ENCODE measurements at regions not wholly inside any gene's neighbourhood (a gene's known extent, or its start where the extent isn't known, plus 50 kb on each side); places are given as distances from the start of the nearest gene placed in this dataset.

GRCh38 chr2:23118313-23118712, 266.7 kb upstream of the KLHL29 start:
- Mint-ChIP-seq H3K27ac (no peak overlapping the region), H3K9me3 (no peaks in the 10 kb centered on the region), H3K27me3 (ENCODE audit: low read depth) (peaks cover 6% of the 10 kb centered on the region), H3K4me3 (no peak overlapping the region), H3K4me1 (ENCODE audit: low read depth) (no peaks in the 10 kb centered on the region), H3K36me3 (ENCODE audit: insufficient read depth in 2 of 2) (no peaks in the 10 kb centered on the region)
- DNase-seq (no peak), ATAC-seq (replicated peaks in 1 of 2) (no peak)

GRCh38 chr2:23118894-23119293, 266.1 kb upstream of the KLHL29 start:
- Mint-ChIP-seq H3K4me3 (no peak overlapping the region), H3K9me3 (no peaks in the 10 kb centered on the region), H3K27ac (no peak overlapping the region), H3K36me3 (ENCODE audit: insufficient read depth in 2 of 2) (no peaks in the 10 kb centered on the region), H3K4me1 (ENCODE audit: low read depth) (no peaks in the 10 kb centered on the region), H3K27me3 (ENCODE audit: low read depth) (peaks cover 4% of the 10 kb centered on the region)
- ATAC-seq (replicated peaks in 1 of 2) = no peak
- no peak for DNase-seq

GRCh38 chr2:23120161-23120560, 264.8 kb upstream of the KLHL29 start:
- Mint-ChIP-seq H3K4me3 (no peak overlapping the region), H3K4me1 (ENCODE audit: low read depth) (no peaks in the 10 kb centered on the region), H3K9me3 (no peaks in the 10 kb centered on the region), H3K27me3 (ENCODE audit: low read depth) (no peaks in the 10 kb centered on the region), H3K27ac (no peak overlapping the region), H3K36me3 (ENCODE audit: insufficient read depth in 2 of 2) (no peaks in the 10 kb centered on the region)
- no peak for DNase-seq
- ATAC-seq (replicated peaks in 1 of 2) = no peak

GRCh38 chr2:23121968-23122648, 262.9 kb upstream of the KLHL29 start:
- no peaks in the 10 kb centered on the region for H3K27me3 Mint-ChIP-seq (ENCODE audit: low read depth)
- H3K9me3 Mint-ChIP-seq = no peaks in the 10 kb centered on the region
- H3K27ac Mint-ChIP-seq = no peak overlapping the region
- DNase-seq = no peak
- H3K36me3 Mint-ChIP-seq (ENCODE audit: insufficient read depth in 2 of 2) = no peaks in the 10 kb centered on the region
- no peak for ATAC-seq (replicated peaks in 1 of 2)
- H3K4me1 Mint-ChIP-seq (ENCODE audit: low read depth) = no peaks in the 10 kb centered on the region
- H3K4me3 Mint-ChIP-seq = no peak overlapping the region

GRCh38 chr2:23122681-23123215, 262.2 kb upstream of the KLHL29 start:
- no peak for ATAC-seq (replicated peaks in 1 of 2)
- Mint-ChIP-seq H3K27me3 (ENCODE audit: low read depth) (no peaks in the 10 kb centered on the region), H3K4me1 (ENCODE audit: low read depth) (no peaks in the 10 kb centered on the region), H3K4me3 (no peak overlapping the region), H3K9me3 (no peaks in the 10 kb centered on the region), H3K27ac (no peak overlapping the region), H3K36me3 (ENCODE audit: insufficient read depth in 2 of 2) (no peaks in the 10 kb centered on the region)
- DNase-seq = no peak

- no peaks in the 10 kb centered on the region for H3K9me3 Mint-ChIP-seq
- no peak overlapping the region for H3K4me3 Mint-ChIP-seq
- no peak overlapping the region for H3K27ac Mint-ChIP-seq
- H3K27me3 Mint-ChIP-seq (ENCODE audit: low read depth) = no peaks in the 10 kb centered on the region
- H3K36me3 Mint-ChIP-seq (ENCODE audit: insufficient read depth in 2 of 2) = no peaks in the 10 kb centered on the region
- no peaks in the 10 kb centered on the region for H3K4me1 Mint-ChIP-seq (ENCODE audit: low read depth)
- DNase-seq = no peak
- ATAC-seq (replicated peaks in 1 of 2) = no peak
Measured at GRCh38 chr2:23123686-23124085, 261.3 kb upstream of the KLHL29 start.

GRCh38 chr2:23124214-23124750, 260.7 kb upstream of the KLHL29 start:
- Mint-ChIP-seq H3K36me3 (ENCODE audit: insufficient read depth in 2 of 2) (no peaks in the 10 kb centered on the region), H3K4me3 (no peak overlapping the region), H3K9me3 (no peaks in the 10 kb centered on the region), H3K27ac (no peak overlapping the region), H3K27me3 (ENCODE audit: low read depth) (no peaks in the 10 kb centered on the region), H3K4me1 (ENCODE audit: low read depth) (no peaks in the 10 kb centered on the region)
- ATAC-seq (replicated peaks in 1 of 2) (no peak), DNase-seq (no peak)

GRCh38 chr2:23127465-23127864, 257.5 kb upstream of the KLHL29 start:
- no peak for ATAC-seq (replicated peaks in 1 of 2)
- H3K27me3 Mint-ChIP-seq (ENCODE audit: low read depth) = no peaks in the 10 kb centered on the region
- no peak overlapping the region for H3K27ac Mint-ChIP-seq
- H3K4me3 Mint-ChIP-seq = no peak overlapping the region
- H3K4me1 Mint-ChIP-seq (ENCODE audit: low read depth) = no peaks in the 10 kb centered on the region
- DNase-seq = no peak
- no peaks in the 10 kb centered on the region for H3K36me3 Mint-ChIP-seq (ENCODE audit: insufficient read depth in 2 of 2)
- H3K9me3 Mint-ChIP-seq = no peaks in the 10 kb centered on the region

- Mint-ChIP-seq H3K36me3 (ENCODE audit: insufficient read depth in 2 of 2) (no peaks in the 10 kb centered on the region), H3K9me3 (no peaks in the 10 kb centered on the region), H3K4me3 (no peak overlapping the region), H3K27me3 (ENCODE audit: low read depth) (no peaks in the 10 kb centered on the region), H3K4me1 (ENCODE audit: low read depth) (no peaks in the 10 kb centered on the region), H3K27ac (no peak overlapping the region)
- no peak for DNase-seq
- no peak for ATAC-seq (replicated peaks in 1 of 2)
Measured at GRCh38 chr2:23128684-23129292, 256.2 kb upstream of the KLHL29 start.

- Mint-ChIP-seq H3K4me1 (ENCODE audit: low read depth) (no peaks in the 10 kb centered on the region), H3K27ac (no peak overlapping the region), H3K4me3 (no peak overlapping the region), H3K9me3 (no peaks in the 10 kb centered on the region), H3K36me3 (ENCODE audit: insufficient read depth in 2 of 2) (no peaks in the 10 kb centered on the region), H3K27me3 (ENCODE audit: low read depth) (peaks cover 10% of the 10 kb centered on the region)
- DNase-seq (no peak), ATAC-seq (replicated peaks in 1 of 2) (no peak)
Measured at GRCh38 chr2:23131066-23131575, 253.9 kb upstream of the KLHL29 start.

- no peaks in the 10 kb centered on the region for H3K4me1 Mint-ChIP-seq (ENCODE audit: low read depth)
- DNase-seq = no peak
- H3K9me3 Mint-ChIP-seq = no peaks in the 10 kb centered on the region
- no peak overlapping the region for H3K27ac Mint-ChIP-seq
- H3K36me3 Mint-ChIP-seq (ENCODE audit: insufficient read depth in 2 of 2) = no peaks in the 10 kb centered on the region
- ATAC-seq (replicated peaks in 1 of 2) = no peak
- peaks cover 11% of the 10 kb centered on the region for H3K27me3 Mint-ChIP-seq (ENCODE audit: low read depth)
- no peak overlapping the region for H3K4me3 Mint-ChIP-seq
Measured at GRCh38 chr2:23132000-23132399, 253.0 kb upstream of the KLHL29 start.

GRCh38 chr2:23132823-23133595, 252.0 kb upstream of the KLHL29 start:
- no peak for DNase-seq
- no peak for ATAC-seq (replicated peaks in 1 of 2)
- Mint-ChIP-seq H3K27me3 (ENCODE audit: low read depth) (peaks cover 11% of the 10 kb centered on the region), H3K36me3 (ENCODE audit: insufficient read depth in 2 of 2) (no peaks in the 10 kb centered on the region), H3K27ac (no peak overlapping the region), H3K4me1 (ENCODE audit: low read depth) (no peaks in the 10 kb centered on the region), H3K4me3 (no peak overlapping the region), H3K9me3 (no peaks in the 10 kb centered on the region)

GRCh38 chr2:23134726-23135125, 250.3 kb upstream of the KLHL29 start:
- Mint-ChIP-seq H3K9me3 (no peaks in the 10 kb centered on the region), H3K4me3 (no peak overlapping the region), H3K27ac (no peak overlapping the region), H3K4me1 (ENCODE audit: low read depth) (no peaks in the 10 kb centered on the region), H3K36me3 (ENCODE audit: insufficient read depth in 2 of 2) (no peaks in the 10 kb centered on the region), H3K27me3 (ENCODE audit: low read depth) (peaks cover 18% of the 10 kb centered on the region)
- ATAC-seq (replicated peaks in 1 of 2) (no peak), DNase-seq (no peak)

Data from activated T-cell treated with anti-CD3 and anti-CD28 coated beads, Interleukin-2, amount 50 U/mL, for 72 hours (primary cell).